Limb (tissue), 2 donors: ENCODE measurements at regions not wholly inside any gene's neighbourhood (a gene's known extent, or its start where the extent isn't known, plus 50 kb on each side); places are given as distances from the start of the nearest gene placed in this dataset.
"Not testable (repeated sequence)": the region's sequence is repeated elsewhere in the genome, so short reads cannot be mapped to it uniquely, and the experiment has no call there.

Experiments
- DNase-seq, 2 donors: peaks; one replicate each; pipeline ENCODE4 v3.0.0-alpha.2; 2016; ENCODE audit errors: extremely low spot score in 2 of 2

DNA sequence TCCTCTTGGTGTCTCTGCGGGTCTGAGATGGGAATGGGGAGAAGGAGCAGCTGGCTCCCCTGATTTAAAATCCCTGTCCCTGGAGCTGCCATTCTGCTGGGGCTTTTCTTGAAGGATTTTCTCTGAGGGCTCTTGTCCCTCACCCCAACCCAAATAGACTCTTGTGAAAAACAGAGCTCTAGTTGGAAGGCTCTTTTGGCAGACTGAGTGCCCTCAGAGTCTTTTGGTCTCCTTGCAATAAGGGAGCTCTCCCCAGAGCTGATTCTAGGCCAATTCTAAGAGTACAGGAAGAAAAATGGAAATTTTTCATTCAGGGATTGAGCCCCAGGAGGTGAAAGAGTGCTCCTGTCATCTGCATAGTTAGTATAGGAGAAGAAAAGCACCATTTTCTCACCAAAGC, 238.3 kb downstream of the COG6 start:
- DNase-seq = no peak

DNA sequence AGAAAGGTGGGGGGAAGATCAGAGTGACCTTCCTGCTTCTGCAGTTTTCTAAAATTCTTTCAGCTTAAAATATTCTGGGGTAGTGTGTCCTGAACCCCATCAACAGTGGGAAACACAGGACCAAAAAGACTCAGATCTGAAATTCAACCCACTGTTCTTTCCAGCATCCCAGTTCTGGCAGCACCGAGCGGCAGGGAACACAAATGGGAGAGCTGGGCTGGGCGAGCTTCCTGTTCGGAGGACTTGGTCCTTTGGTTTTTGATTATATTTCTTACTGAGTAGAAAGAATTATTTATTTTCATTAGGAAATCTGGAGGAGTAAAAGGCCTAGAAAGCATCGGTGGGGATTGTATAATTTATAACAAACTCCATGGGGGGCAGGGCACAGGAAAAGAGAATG, 239.1 kb downstream of the COG6 start:
- no peak for DNase-seq

DNA sequence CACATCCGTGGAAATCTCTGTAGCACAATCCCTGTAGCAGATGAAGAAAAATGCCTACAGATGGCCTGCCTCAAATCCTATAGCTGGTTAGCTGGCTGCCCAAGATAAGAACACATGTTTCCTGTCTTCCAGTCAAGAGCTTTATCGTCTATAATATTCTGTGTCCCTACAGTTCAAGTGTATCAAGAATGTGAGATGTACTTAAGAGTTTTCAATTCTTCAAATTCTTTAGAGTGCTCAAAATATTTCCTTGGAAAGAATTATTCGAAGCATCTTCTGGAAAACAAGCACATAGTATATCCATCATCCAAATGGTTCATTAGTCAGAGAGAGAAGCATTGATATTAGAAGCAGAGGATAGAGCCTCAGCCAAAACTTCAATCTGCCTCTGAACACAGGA, 239.8 kb downstream of the COG6 start:
- DNase-seq = peak in 1 of 2 donors; percentile 47

DNA sequence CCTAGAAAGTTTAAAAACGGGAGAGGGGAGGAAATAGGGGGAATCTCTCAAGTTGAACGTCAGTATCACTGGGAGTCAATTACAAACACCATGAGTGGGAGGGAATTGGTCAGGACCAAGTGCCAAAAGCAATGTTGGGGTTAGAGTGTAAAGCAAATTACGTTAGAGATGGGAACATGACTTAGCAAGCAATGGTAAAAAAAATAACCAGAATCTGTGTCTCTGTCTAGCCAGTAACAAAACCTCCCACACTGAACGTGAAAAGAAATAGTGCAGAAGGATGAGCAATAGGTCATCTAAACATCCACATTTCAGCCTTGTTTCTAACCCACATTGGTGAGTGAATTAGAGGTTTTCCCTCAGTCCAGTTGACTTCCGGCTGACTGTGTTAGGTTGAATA, 242.2 kb downstream of the COG6 start:
- DNase-seq = no peak

DNA sequence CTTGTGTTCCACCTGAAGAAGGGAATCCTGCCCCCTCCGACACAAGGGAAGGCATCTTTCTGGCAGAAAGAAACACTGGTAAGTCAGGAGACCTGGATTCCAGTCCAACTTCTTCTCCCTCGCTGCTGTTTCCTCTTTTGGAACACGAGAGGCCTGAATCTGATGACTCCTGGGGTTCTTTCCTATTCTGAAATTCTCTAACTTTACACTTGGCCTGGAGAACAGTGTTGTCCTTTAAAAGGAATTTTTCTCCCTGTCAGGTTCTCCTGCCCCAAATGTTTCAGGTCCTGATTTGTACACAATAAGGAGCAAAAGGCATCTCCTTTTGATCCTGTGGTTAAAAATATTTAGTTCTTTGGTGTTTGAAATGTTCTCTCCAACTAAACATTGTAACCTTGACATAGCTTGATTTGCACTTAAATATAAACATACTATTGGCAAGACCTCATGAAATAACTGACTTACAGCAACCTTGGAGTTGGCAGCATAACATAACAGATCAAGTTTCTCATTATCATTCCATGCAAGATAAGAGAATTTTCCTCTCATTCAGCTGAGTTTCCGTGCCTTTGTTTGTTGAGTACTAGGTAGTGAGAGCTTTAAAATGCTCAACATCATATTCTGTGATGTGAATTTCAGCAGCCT, 244.8 kb downstream of the COG6 start:
- DNase-seq = no peak

DNA sequence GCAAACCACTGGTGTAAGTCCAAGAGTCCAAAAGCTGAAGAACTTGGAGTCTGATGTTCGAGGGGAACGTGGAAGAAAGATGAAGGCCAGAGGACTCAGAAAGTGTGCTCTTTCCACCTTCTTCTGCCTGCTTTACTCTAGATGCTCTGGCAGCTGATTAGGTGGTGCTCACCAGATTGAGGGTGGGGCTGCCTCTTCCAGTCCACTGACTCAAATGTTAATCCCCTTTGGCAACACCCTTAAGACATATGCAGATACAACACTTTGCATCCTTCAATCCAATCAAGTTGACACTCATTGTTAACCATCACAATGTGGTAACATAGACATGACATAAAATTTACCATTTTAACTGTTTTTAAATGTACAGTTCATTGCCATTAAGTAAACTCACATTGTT, 249.5 kb downstream of the COG6 start:
- DNase-seq = no peak

DNA sequence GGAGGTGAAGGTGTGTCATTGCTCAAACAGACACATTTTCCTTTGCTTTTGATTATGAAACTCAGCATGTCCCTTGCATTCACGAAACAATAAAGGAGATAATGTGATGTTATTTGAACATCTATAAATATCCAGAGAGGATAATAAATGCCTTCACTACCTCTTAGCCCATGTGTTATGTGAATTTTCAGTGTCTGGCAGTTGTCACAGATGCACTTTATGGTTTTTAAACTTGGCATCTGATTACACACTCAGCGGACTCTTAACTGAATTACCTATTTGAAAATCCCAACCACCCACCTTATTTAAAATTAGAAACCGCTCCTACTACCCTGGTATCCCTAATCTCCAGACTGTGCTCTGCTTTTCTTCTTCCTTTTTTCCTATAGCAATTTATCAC, 254.2 kb downstream of the COG6 start:
- no peak for DNase-seq

DNA sequence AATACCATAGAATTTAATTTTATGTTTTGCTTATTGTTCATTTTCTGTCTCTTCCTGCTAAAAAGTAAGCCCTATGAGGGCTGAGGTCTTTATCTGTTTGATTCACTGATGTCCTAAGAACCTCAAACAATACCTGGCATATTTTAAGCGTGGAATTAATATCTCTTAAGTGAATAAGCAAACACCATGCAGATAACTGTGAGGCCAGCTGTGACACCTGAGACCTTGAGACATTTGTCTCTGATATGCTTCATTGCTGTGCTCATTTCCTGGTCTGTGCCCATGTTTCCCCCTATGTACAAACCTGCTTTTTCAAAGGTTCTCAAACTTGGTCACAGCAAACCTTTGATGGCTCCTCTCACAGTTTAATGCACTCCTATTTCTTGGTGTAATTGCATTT, 254.6 kb downstream of the COG6 start:
- no peak for DNase-seq

DNA sequence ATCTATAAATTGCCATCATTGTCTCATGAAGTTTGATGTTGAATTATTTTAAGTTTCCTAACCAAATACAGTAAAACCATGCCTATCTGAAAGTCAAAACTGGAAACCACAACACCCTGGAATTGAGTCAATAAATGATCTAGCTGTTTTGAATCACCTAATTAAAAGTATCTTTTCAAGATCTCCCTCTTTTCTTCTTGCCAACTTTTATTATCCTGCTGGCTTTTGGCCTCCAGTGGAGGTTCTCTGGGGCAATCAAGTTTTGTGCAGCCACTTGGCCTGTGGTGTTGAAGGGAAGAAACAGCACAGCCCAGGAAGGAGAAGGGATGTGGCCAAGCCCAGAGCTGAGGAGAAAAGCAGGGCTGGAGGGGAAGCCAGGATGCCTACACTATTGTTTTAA, 255.4 kb downstream of the COG6 start:
- DNase-seq = no peak

DNA sequence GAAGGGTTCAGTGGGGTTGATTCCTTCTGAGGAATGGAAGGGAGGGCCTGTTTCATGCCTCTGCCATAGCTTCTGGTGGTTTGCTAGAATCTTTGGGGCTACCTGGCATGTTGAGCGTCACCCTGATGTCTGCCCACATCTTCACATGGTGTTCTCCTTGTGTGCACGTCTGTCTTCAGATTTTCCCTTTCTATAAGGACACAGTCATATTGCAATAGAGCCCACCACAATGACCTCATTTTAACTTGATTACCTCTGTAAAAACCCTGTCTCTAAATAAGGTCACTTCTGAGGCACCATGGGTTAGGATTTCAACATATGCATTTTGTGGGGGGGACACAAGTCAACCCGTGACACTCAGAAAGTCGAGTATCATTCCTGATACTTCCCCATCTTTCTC, 257.9 kb downstream of the COG6 start:
- DNase-seq = no peak

DNA sequence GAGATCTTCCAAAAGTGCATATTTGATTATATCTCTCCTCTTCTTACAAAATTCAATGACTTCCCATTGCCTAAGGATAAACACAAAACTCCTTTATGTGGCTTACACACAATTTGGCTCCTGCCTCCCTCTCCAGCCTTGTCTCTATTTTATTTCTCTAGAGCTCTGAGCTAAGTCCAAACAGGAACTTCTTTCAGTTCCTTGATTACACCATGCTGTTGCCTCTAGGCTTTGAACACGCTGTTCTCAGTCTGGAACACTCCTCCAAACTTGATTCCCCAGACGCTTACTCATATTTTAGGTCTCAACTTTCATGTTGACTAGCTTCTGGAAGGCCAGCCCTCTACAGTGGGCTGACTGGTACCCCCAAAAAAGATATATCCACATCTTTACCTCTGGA, 258.5 kb downstream of the COG6 start:
- peak in 1 of 2 donors; percentile 11 for DNase-seq

DNA sequence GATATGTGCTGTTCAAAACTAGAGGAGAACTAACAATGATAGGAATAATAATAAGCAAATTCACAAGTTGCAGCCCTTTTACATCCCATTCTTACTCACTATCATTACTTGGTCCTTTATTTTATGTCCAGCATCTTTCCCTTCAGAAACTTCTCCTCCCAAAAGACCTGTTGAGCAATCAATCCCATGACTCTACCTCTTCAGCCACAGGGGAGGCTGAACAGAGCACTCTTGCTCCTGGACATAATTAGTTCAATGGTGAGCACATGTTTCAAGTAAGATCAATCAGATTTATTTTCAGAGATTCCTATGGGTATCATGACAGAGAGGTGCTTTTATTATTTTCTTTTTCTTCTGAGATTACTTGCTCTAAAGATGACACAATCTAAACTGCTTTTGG, 260.0 kb downstream of the COG6 start:
- DNase-seq = no peak

DNA sequence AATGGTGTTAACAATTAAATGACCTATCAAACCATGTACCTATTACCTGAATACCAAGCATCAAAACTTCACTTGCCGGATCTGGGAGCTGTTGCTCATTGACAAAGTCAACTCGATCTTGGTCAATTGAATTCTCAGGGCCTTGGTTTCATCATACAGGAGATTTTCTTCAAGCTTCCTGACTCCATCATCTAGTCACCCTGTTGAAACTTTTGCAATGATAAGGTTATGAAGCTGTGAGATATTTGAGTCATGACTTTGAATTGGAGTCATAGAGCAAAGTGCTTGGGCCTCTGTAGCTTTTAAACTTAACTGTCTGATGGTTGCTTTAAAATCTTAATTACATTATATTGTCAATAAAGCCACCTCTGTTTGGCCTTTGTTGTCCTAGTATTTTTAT, 260.9 kb downstream of the COG6 start:
- no peak for DNase-seq

DNA sequence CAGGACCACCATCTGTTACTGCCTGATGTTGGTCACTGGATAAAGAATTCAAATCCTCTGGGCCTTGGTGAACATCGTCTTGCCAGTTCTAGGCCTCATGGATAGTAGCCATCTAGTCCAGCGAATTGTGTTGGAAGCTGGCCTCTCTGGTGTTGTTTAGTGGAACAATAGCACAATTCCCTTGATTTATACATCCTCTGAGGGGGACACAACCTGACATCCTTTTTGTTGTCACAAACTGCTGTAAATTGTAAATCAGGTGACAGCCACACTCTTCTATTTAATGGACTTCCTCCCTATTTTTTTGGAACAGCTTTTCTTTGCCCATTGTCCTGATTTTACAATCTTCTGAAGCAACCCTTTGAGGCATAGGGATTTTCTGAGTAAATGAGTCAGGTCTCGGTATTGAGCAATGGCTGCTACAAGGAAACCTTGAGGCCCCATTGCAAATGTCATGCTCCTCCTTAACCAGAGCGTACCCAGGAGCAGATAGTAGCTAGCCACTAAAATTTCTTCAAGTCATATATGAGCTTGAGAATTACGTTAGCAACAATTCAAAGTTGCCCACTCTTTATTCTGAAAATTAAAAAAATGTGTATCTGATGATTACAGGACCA, 263.3 kb downstream of the COG6 start:
- no peak for DNase-seq

DNA sequence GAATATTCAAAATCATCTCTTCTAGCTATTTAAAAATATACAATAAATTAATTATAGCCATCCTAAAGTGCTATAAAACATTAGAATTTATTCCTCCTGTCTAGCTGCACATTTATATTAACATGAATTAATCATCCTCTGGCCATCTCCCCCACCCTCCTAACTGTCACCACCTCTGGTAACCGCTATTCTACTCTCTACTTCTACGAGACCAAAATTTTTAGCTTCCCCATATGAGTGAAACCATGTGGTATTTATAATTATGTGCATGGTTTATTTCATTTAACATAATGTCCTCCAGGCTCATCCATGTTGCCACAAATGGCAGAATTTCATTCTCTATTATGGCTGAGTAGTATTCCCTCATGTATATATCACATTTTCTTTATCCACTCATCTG, 265.2 kb downstream of the COG6 start:
- DNase-seq = no peak

DNA sequence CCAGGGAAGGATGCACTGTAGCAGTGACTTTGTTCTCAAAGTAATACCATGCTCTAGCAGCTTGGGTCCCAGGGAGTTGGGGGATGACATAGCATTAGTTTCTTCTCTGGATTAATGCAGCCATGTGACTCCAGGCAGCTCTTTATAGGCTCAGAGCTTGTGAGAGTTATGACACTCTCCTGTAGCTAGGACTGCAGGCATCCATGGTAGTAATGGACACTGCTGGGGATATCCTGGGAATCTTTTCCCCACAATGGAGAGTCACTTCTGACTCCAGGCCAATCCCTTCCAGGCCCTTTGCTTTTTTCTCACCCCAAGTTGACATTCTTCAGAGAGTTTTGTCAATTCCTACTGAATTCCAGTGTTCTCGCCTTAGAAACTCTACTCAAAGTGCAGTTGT, 270.9 kb downstream of the COG6 start:
- DNase-seq = no peak

DNA sequence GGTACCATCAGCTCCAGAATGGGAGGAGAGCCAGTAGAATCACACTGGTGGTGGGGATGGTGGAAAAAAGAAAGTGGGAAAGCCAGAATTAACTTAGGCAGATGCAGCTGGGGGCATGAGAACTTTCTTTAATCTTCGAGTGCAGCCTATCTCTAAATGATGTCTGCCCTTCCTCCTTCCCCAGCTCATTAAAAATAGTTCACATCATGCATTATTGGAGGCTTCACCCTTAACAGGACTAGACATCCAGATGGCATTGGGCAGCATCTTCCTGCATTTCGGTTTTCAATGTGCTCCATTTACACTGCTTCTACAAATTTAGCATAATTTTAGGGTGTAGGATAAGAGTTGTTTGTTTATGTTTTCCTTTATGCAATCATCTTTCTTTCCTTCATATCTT, 272.8 kb downstream of the COG6 start:
- DNase-seq = no peak

DNA sequence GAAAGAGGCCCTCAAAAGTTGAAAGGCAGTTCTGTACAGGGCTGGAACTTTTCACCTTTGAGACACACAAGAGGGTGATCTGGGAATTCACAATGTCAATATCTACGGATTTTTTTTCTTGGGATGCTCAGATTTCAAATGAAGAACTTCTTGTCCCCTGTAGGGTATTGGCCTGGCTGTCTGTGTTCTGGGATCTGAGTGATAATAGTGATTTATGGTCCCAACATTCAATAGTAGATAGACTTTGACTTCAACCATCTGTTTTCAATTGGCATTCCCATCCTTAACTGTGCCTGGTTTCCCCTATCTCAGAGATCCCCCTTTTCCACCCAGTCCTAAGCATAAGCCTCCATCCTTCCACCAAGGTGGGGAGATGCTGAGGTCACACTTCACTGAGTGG, 274.1 kb downstream of the COG6 start:
- no peak for DNase-seq

DNA sequence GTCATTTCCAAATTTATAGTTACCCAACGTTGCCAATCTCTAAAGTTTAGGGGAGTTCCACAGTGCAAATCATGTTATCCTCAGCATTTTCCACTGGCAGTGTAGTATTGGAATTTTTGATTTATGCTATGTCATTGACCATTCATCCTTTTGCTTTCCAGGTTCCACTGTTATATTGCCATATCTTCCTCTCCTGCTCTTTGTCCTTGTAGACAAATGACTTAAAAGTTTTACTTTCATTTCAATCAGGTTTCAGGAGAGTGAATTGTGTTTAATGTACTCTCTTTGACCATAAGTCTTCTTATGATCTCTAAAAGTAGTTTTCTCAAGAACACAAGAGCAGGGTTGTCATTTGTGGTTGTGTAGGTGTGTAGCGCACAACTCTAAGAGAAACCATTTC, 274.6 kb downstream of the COG6 start:
- DNase-seq = no peak

DNA sequence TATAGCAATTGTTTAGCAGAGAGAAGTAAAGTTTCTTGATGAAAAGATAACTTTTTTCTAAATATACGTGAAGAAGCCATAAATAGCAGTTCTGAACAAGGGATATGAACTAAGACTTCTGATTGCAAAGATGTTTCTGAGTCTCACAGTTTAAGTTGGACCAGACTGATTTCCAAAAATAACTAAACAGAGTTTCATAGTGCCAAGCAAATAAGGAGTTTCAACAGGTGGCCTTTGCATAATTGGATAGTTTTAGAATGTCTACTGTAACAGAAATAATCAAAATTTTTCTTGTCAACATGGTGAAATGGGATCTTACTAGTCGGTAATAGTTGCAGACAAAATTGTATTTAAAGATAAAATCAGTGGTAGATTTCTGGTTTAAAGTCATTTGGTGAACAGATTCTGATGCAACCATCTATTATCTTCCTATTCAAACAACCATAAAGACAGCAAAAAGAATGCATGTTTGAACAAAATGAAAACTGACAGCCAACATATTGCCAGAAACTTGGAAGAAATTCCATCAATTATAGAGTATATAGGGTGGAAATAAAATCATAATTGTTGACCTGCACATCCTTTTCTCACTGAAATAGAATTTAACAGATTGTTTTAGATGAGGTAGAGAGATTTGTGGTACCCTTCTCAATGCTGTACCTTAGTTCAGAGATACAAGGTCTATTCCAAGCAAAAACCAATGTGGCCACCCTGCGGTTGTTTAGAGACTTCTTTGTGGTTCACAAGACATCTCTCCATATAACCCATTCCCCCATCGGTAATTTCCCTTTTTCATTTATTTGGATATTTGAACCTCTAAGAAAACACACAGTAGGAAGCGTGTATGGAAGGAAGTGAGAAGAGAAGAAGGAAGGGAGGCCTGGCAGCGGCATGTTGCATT, 275.3 kb downstream of the COG6 start:
- no peak for DNase-seq

DNA sequence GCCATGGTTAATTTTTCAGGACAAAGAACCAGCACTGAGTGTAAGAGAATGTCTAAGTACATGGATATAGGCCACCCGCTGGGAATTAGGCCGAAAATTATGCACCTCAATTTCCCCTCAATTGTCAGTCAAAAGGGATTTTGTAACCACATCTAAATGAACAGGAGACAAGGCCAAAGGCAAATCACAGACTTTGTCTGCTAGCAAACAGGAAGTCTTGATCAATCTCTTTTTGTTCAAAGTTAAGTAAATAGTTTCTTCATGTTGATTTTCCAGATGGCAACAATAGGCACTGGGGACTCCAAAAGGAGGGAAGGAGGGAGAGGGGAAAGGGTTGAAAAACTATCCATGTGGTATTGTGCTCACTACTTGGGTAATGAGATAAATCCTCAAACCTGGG, 276.0 kb downstream of the COG6 start:
- no peak for DNase-seq

DNA sequence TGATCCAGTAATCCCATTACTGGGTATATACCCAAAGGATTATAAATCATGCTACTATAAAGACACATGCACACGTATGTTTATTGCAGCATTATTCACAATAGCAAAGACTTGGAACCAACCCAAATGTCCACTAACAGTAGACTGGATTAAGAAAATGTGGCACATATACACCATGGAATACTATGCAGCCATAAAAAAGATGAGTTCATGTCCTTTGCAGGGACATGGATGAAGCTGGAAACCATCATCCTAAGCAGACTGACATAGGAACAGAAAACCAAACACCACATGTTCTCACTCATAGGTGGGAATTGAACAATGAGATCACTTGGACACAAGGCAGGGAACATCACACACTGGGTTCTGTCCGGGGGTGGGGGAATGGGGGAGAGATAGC, 277.1 kb downstream of the COG6 start:
- DNase-seq = not testable (repeated sequence)

DNA sequence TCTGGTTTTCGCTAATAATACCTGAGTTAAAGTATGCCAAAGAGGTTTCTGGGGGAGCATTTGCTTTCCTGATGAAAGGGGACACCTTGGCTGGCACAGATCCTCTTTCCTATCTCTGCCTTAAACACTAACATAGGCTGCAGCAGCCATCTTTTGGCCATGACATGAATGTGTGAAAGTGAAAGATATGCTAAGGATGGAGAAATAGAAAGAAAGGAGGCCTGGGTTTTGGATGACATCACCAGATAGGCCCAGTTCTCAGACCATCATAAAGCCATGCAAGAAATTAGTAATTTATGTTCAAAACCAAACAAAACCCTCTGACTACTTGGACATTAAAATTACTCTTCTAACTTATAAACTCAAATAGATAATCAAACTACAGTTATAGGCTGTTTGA, 279.7 kb downstream of the COG6 start:
- no peak for DNase-seq
